NK-92 treated with Interleukin-12 subunit alpha and Interleukin-12 subunit beta, amount 100 ng/mL, for 24 hours (cell line): ENCODE measurements at regions not wholly inside any gene's neighbourhood (a gene's known extent, or its start where the extent isn't known, plus 50 kb on each side); places are given as distances from the start of the nearest gene placed in this dataset.

Source experiments
- DNase-seq: peaks from one replicate; lab custom pipeline; 2025; lab: John Stamatoyannopoulos, UW

GRCh38 chr22:22802339-22802970 is 85.2 kb upstream of the IGLL5 start:
- no peak for DNase-seq

DNA sequence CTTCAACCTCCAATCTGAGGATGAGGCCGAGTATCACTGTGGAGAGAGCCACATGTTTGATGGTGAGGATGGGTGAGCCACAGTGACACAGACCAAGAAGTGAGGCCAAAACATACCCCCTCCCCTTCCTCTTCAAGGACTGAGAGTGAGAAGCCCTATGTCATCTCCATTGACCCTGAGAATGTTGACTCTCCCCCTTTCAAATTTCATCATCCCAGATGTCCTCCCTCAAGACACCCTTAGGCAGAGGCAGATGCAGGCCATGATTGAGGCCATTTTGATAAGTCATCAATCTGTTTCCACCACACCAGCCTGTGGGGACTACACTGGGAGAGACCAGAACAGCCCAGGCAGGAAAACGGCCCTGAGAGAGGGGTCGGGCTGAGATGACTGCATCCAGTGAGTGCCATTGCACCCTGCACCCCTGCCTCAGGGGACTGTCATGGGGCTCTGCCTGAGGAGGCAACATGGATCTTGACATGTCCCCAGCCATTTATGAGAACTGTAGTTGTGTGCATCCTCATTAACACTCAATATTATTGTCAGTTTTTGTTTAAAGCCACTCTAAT is 84.2 kb upstream of the IGLL5 start:
- DNase-seq, result no peak

- DNase-seq, result peak; percentile 33
These were observed 77.6 kb upstream of the IGLL5 start for GRCh38 chr22:22810018-22810427.

GRCh38 chr22:22810471-22810870 is 77.1 kb upstream of the IGLL5 start:
- no peak for DNase-seq

DNA sequence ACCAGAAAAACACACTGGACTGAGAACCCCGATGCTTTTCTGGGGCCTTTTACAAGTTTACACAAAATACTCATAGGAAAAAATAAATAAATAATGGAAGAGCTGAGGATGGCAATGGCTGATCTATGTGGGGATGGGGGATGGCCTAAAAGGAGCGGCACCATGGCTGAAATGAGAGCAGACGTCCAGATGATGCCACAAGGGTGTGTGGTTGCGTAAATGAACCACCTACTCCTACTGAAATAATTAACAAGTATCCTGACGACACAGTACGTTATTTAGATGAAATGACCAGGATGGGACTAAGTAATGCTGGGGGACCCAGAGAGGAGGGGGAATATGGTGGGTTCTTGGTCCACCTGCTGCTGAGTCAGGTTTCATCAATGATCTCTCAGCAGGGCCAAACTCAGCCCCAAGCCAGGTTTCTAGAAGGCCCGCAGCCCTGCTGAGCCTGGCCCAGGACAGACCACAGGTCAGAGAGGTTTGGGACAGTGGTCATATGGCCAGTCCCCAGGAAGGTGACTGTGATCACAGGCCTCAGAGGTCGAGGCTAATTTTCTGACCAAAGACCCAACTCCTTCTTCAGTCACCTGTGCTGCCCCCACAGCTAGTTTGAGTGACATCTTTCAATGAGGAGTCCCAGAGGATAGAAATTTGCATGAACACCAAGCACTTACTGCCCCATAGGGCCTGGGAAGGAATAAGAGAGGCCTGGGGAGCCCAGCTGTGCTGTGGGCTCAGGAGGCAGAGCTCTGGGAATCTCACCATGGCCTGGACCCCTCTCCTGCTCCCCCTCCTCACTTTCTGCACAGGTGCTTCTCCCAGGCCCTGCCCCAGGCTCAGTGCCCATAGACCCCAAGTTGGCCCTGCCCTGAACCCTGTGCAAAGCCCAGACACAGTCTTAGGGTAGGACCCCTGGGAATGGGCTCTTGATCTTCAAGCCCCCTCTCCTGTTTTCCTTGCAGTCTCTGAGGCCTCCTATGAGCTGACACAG is 76.3 kb upstream of the IGLL5 start:
- no peak for DNase-seq

- no peak for DNase-seq
These were observed 75.3 kb upstream of the IGLL5 start for GRCh38 chr22:22812031-22812905.

DNA sequence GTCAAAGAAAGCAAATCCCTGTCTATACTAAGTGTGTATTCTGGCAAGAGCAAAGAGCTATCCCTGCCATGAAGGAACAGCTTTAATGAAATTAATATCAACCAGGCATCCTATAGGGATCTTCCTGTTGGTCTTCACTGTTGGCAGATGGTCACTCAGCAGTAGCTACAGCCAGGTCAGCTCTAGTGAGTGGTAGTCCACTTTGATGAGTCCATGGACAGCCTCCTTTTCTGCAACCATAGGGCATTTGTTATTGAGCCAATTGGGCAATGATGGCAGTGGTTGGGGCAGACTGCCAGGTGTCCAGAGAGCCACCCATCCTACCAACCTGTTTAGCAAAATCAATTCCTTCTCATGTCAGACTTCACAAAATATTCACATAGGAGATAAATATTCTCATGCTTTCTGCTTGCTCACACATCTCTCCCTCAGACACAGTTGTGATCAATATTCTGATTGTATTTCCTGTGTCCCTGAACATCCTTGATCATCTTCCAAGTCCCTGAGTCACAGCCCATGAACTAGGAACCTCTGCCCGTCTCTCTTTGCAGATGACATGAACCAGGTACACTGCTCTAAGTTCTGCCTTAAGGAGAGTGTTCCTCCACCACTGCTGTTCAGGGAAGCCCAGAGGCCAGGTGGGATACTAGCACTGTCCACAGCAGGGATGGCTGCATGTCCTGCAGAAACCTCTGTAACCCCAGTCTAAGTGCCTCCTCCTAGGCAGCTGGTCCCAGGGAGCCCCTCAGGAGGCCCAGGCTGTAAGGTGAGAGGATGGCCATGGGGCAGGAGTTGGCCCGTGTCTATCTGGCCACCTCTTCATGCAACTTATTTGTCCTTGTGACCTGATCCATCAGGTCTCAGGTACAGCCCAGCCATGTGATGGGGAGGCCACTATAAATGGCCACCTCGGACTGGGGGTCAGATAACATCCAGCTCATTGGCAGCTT is 74.2 kb upstream of the IGLL5 start:
- no peak for DNase-seq

DNA sequence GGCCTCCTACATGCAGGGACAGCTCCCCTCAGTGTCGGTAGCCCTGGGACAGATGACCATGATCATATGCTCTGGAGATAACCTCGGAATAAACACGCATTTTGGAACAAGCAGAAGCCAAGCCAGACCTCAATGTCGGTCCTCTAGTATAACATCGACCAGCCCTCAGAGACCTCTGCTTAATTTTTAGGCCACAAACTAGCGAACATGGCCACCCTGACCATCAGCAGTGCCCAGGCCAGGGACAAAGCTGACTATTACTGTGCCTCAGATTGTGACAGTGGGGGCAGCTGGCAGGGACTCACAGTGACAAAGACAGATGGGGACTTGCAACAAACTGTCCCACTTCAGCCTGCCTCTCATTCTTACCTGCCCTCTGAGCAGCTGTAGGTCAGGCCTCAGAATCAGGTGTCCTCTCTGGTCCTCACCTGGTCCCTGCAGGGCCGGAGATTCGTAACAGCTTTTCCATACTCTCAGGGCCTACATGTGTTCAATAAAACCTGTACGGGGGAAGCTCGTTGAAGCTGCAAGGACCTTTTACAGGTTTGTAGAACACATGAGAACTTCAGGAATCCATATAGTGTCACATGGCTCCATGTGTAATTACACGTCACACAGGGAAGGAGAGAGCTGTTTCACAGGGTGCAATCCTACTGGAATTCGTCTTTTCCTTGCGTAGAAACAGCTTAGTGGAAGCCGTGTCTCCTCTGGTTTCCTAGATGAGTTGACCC is 72.8 kb upstream of the IGLL5 start:
- no peak for DNase-seq

- DNase-seq, result no peak
These were observed 72.0 kb upstream of the IGLL5 start for GRCh38 chr22:22815397-22816170.

DNA sequence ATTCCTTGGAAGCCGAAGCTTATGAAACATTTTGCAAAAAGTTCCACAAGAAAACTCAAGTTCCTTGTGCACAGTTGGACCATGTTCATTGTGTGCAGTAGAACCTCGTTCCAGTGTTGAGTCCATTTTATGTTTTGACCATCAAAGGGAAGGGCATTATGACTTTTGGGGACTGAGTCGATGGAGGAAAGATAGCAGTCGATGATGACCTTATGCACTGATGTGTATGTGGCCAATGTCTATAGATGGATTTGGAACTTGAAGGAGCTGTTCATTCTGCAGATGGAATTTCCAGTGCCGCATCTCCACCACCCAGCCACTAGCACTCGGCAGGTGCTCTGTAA is 71.5 kb upstream of the IGLL5 start:
- DNase-seq, result no peak

GRCh38 chr22:22816766-22817410 is 70.7 kb upstream of the IGLL5 start:
- no peak for DNase-seq

DNA sequence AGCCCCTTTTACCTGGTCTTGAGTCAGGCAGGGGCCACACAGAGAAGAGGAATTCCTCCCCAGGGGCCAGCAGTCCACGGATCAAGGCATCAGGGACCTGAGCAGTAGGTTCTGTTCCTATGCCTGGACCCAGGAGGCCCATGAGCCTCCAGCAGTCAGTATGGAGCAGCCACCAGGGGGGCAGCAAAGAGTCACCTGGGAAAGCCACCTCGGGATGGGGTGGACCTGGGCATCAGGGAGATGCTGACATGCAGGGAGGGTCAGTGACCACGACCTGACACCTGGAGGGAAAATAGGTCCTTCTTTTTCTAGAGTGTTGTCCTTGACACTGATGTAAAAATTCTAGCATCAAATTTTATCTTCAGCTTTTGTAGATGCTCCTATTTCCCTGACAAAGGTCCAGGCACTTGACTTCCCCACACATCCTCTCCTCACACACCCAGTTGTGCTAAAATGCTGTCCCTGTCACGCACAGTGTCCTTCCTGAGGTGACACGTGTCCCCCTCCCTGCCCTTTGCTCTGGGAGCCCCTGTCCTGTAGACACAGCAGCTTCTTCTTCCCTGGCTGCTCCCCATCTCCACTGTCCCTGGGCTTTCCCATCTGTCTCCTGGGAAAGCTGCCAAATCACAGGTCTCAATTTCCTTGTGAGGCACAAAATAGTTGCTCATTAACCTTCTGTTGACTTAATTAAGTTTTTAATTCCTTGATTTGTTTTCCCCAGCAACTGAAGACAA is 70.0 kb upstream of the IGLL5 start:
- DNase-seq, result no peak

- no peak for DNase-seq
These were observed 69.4 kb upstream of the IGLL5 start for GRCh38 chr22:22818202-22818538.

GRCh38 chr22:22818861-22819855 is 68.5 kb upstream of the IGLL5 start:
- DNase-seq, result peak; percentile 46

- DNase-seq, result no peak
These were observed 67.5 kb upstream of the IGLL5 start for GRCh38 chr22:22820076-22820475.

DNA sequence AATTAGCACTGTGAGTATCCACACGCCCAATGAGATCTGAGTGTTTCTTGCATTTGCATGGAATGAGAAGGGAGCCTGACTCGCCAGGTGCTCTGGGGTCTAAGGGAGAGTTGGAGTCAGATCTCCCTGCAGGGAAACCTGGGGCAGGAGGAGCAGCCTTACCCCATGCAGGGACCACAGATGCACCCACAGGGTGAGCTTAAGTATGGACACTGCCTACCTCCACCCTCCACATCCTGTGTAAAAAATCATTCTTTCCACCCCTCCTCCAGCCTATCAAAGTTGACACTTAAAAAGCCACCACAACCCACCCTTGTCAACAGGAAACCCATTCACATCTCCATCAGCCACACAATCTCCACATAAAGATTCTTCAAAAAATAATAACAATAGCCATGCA is 67.0 kb upstream of the IGLL5 start:
- peak; percentile 40 for DNase-seq

DNA sequence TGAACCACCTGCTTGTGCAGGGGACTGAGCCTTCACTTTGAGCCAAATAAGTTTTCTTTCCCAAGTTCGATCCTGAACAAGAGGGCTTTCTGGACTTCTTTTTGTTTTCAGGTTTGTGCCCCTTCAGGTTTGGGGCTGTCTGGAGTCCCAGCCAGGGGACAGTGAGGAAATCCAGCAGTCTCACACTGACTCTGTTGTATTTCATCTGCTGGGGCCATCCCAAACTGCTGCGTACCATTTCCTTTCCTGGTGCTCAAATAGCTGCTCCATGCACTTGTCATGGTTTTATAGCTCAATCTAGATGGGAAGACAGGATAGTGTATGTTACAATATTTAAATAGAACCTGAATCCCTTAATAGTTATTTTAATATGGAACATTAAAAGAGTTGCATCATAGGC is 66.3 kb upstream of the IGLL5 start:
- DNase-seq, result no peak
